Caco-2 (cell line): ENCODE measurements at regions not wholly inside any gene's neighbourhood (a gene's known extent, or its start where the extent isn't known, plus 50 kb on each side); places are given as distances from the start of the nearest gene placed in this dataset.

Experiments
- BruUV-seq: library from RNA; stranded (reverse); fragments of 400-500 nt; replicated peaks from 2 replicates; lab custom pipeline; 2021; lab: Mats Ljungman, UMichigan
- CTCF ChIA-PET: fragments of 300-600 bp; sonication (Branson Sonifier 250); formaldehyde crosslinking; loops from one replicate; lab custom pipeline; 2022; ENCODE audit warnings: antibody characterized with exemption; lab: Charles Lee
- POLR2A ChIA-PET: fragments of 300-600 bp; sonication (Branson Sonifier 250); formaldehyde crosslinking; loops from one replicate; lab custom pipeline; 2022; ENCODE audit warnings: antibody characterized with exemption; lab: Charles Lee
- DNase-seq, 2 experiments: peaks; one replicate each; pipeline versions ENCODE4 v3.0.0 to v3.0.0-alpha.2; 2020 to 2022
- H3K27me3 ChIP-seq: replicated peaks from 2 replicates; pipeline ENCODE4 v1.6.0; 2011; ENCODE audit warnings: low read length; ENCODE audit not compliant: control insufficient read depth, insufficient read depth
- H3K36me3 ChIP-seq: 2 replicates; pipeline ENCODE4 v1.5.1; 2011; ENCODE audit warnings: low read length; ENCODE audit not compliant: control insufficient read depth, insufficient read depth
- H3K4me1 ChIP-seq: fragments of 250-450 bp; sonication (Bioruptor Pico); 2 replicates; pipeline ENCODE4 v1.5.1; 2020; ENCODE audit warnings: mild to moderate bottlenecking
- H3K4me3 ChIP-seq: 2 replicates; pipeline ENCODE4 v1.5.1; 2011; ENCODE audit warnings: low read depth, mild to moderate bottlenecking, control low read depth, low read length
- H3K9me3 ChIP-seq: fragments of 250-450 bp; sonication (Bioruptor Pico); 2 replicates; pipeline ENCODE4 v1.5.1; 2020; ENCODE audit warnings: mild to moderate bottlenecking, moderate library complexity
- H3K27ac Mint-ChIP-seq: one replicate; pipeline ENCODE4 v1.8.0; 2022; ENCODE audit warnings: mixed read lengths; ENCODE audit not compliant: unreplicated experiment
- H3K27me3 Mint-ChIP-seq: one replicate; pipeline ENCODE4 v1.8.0; 2022; ENCODE audit warnings: mixed read lengths; ENCODE audit not compliant: insufficient read depth, unreplicated experiment
- H3K36me3 Mint-ChIP-seq: one replicate; pipeline ENCODE4 v1.8.0; 2022; ENCODE audit warnings: mild to moderate bottlenecking, mixed read lengths; ENCODE audit not compliant: insufficient read depth, unreplicated experiment
- H3K4me1 Mint-ChIP-seq: one replicate; pipeline ENCODE4 v1.8.0; 2022; ENCODE audit warnings: low read depth, mixed read lengths; ENCODE audit not compliant: unreplicated experiment
- H3K4me3 Mint-ChIP-seq: one replicate; pipeline ENCODE4 v1.8.0; 2022; ENCODE audit warnings: mild to moderate bottlenecking, moderate library complexity, mixed read lengths; ENCODE audit not compliant: unreplicated experiment
- H3K9me3 Mint-ChIP-seq: one replicate; pipeline ENCODE4 v1.8.0; 2022; ENCODE audit warnings: mixed read lengths; ENCODE audit not compliant: unreplicated experiment
- CTCF ChIP-seq, 2 experiments: fragments of 200-600 bp in 1 of 2; IDR thresholded peaks; 1 replicate in 1 of 2; 2 replicates in 1 of 2; pipeline versions ENCODE4 v1.5.1 to v1.8.0; 2011 to 2022; ENCODE audit warnings: antibody characterized with exemption in 1 of 2, control low read depth in 1 of 2, inconsistent platforms in 1 of 2, low read depth in 1 of 2, low read length in 1 of 2, mild to moderate bottlenecking in 1 of 2, moderate library complexity in 1 of 2; ENCODE audit not compliant: insufficient read depth in 1 of 2, severe bottlenecking in 1 of 2, unreplicated experiment in 1 of 2
- intact Hi-C: fragments of 100-400 bp; cut with micrococcal nuclease; formaldehyde crosslinking; loops from one replicate; pipeline ENCODE4 v1.10.0; 2022; ENCODE audit not compliant: unreplicated experiment

- Mint-ChIP-seq H3K4me3 (no peak overlapping the region), H3K36me3 (no peaks in the 10 kb centered on the region), H3K9me3 (no peaks in the 10 kb centered on the region), H3K27ac (peak overlapping the region; percentile 86), H3K27me3 (no peaks in the 10 kb centered on the region), H3K4me1 (peaks cover 54% of the 10 kb centered on the region)
- no TSS peak for BruUV-seq
- intact Hi-C loops, result loop anchor here (1.0 kb wide), 2 partner anchors 20 to 36 kb away; no protein-coding TSS in a partner anchor
- TF ChIP-seq CTCF (IDR thresholded peaks at IDR 0.05; ENCODE audit: insufficient read depth in 1 of 2, low read depth in 1 of 2, low read length in 1 of 2, severe bottlenecking in 1 of 2, unreplicated experiment in 1 of 2), result no peak
- Histone ChIP-seq H3K4me3 (no peak overlapping the region), H3K4me1 (peaks cover 47% of the 10 kb centered on the region), H3K9me3 (no peaks in the 10 kb centered on the region), H3K27me3 (no peaks in the 10 kb centered on the region), H3K36me3 (no peaks in the 10 kb centered on the region)
- ChIA-PET POLR2A (interaction anchor here (0.6 kb wide), 1 partner anchor 134 kb away, joined by 3 read pairs; no protein-coding TSS in a partner anchor), CTCF (no interaction called here)
- no peak for DNase-seq
These were observed 122.5 kb upstream of the TSPAN5 start for GRCh38 chr4:98780926-98781325.

- peak overlapping the region; percentile 86 for H3K27ac Mint-ChIP-seq
- peaks cover 9% of the 10 kb centered on the region for H3K36me3 Mint-ChIP-seq
These were observed 120.7 kb upstream of the TSPAN5 start for GRCh38 chr4:98779088-98779487.

GRCh38 chr4:98778206-98778605 lies 119.8 kb upstream of the TSPAN5 start:
- no TSS peak for BruUV-seq
- no peak overlapping the region for H3K4me3 Mint-ChIP-seq
- ChIA-PET POLR2A (interaction anchor here (0.7 kb wide), 1 partner anchor 39 kb away, joined by 3 read pairs; no protein-coding TSS in a partner anchor), CTCF (no interaction called here)
- peaks cover 47% of the 10 kb centered on the region for H3K4me1 ChIP-seq
- peaks cover 9% of the 10 kb centered on the region for H3K36me3 Mint-ChIP-seq
- no peaks in the 10 kb centered on the region for H3K36me3 ChIP-seq
- no peaks in the 10 kb centered on the region for H3K9me3 ChIP-seq
- H3K9me3 Mint-ChIP-seq, result no peaks in the 10 kb centered on the region
- H3K4me1 Mint-ChIP-seq, result peaks cover 44% of the 10 kb centered on the region
- no peak for TF ChIP-seq CTCF (IDR thresholded peaks at IDR 0.05; ENCODE audit: insufficient read depth in 1 of 2, low read depth in 1 of 2, low read length in 1 of 2, severe bottlenecking in 1 of 2, unreplicated experiment in 1 of 2)
- intact Hi-C loops, result loop anchor here (1.0 kb wide), 1 partner anchor 31 kb away; no protein-coding TSS in a partner anchor
- peak in 1 of 2 experiments; percentile 49 for DNase-seq
- H3K27me3 ChIP-seq, result no peaks in the 10 kb centered on the region
- H3K4me3 ChIP-seq, result no peak overlapping the region
- H3K27me3 Mint-ChIP-seq, result no peaks in the 10 kb centered on the region
- H3K27ac Mint-ChIP-seq, result peak overlapping the region; percentile 69

More at GRCh38 chr4:98779088-98779487, 120.7 kb upstream of the TSPAN5 start:
- Mint-ChIP-seq H3K4me3 (no peak overlapping the region), H3K4me1 (peaks cover 44% of the 10 kb centered on the region), H3K27me3 (no peaks in the 10 kb centered on the region), H3K9me3 (no peaks in the 10 kb centered on the region)
- CTCF ChIA-PET, result interaction anchor here (0.9 kb wide), 1 partner anchor 311 kb away, joined by 3 read pairs; no protein-coding TSS in a partner anchor
- Histone ChIP-seq H3K9me3 (no peaks in the 10 kb centered on the region), H3K27me3 (no peaks in the 10 kb centered on the region), H3K4me3 (no peak overlapping the region), H3K36me3 (no peaks in the 10 kb centered on the region), H3K4me1 (peaks cover 47% of the 10 kb centered on the region)
- POLR2A ChIA-PET, result interaction anchor here (1.3 kb wide), 1 partner anchor 22 kb away, joined by 5 read pairs; no protein-coding TSS in a partner anchor
- TF ChIP-seq CTCF (IDR thresholded peaks at IDR 0.05; ENCODE audit: insufficient read depth in 1 of 2, low read depth in 1 of 2, low read length in 1 of 2, severe bottlenecking in 1 of 2, unreplicated experiment in 1 of 2), result no peak
- no TSS peak for BruUV-seq
- no peak for DNase-seq
- intact Hi-C loops, result no loop called here
